HEK293T (cell line): ENCODE measurements at regions not wholly inside any gene's neighbourhood (a gene's known extent, or its start where the extent isn't known, plus 50 kb on each side); places are given as distances from the start of the nearest gene placed in this dataset.

ENCODE experiments used
- SP1 ChIP-seq: fragments of 450-650 bp; IDR thresholded peaks from 2 replicates; pipeline ENCODE4 v1.6.1; 2017
- SUZ12 ChIP-seq: fragments of 450-650 bp; IDR thresholded peaks from 2 replicates; pipeline ENCODE4 v1.6.1; 2016; ENCODE audit warnings: mild to moderate bottlenecking

DNA sequence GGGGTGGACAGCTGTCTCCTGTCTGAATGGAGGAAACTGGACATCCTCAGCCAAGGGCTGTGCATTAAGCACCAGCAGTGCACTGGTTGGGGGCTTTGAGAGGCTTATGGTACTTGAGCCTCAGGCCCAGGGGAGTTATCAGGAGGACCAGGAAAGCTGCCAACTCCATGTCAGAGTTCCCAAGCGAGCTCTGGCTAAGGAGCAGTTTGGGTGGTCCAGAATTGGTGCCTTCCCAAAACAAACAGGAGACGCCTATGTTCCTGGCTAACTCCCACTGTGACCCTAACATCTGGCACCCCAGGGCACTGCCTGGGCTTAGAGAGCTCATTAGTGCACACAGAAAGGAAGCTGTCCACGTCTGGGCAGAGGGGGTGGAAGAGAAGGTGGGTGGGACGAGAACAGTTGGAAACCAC is 408.6 kb upstream of the NPVF start:
- TF ChIP-seq SP1, result no peak
- TF ChIP-seq SUZ12, result no peak
